ENCODE measurements at regions not wholly inside any gene's neighbourhood (a gene's known extent, or its start where the extent isn't known, plus 50 kb on each side); places are given as distances from the start of the nearest gene placed in this dataset.

GRCh38 chr2:64818664-64819060 lies 164.9 kb upstream of the SERTAD2 start:
- no peaks in the 10 kb centered on the region for H3K36me3 ChIP-seq (ENCODE audit: control insufficient read depth, insufficient read depth, low read length)
- H3K4me2 ChIP-seq (ENCODE audit: low read depth, low read length), result no peak overlapping the region
- H4K5ac ChIP-seq (ENCODE audit: low read depth, low read length), result no peak overlapping the region
- H3K14ac ChIP-seq (replicated peaks; ENCODE audit: low read depth, low read length), result no peak overlapping the region
- intact Hi-C loops (cut with micrococcal nuclease) (no loop called here), in situ Hi-C loops (cut with MboI; ENCODE audit: low sequenced_read_pairs) (no loop called here), dilution Hi-C loops (cut with HindIII; ENCODE audit: low sequenced_read_pairs, unreplicated experiment) (no loop called here)
- H3K4me1 ChIP-seq (ENCODE audit: control insufficient read depth, insufficient read depth, low read length), result no peaks in the 10 kb centered on the region
- no peak overlapping the region for H4K91ac ChIP-seq (ENCODE audit: insufficient read depth, low read depth, low read length)
- no peak for DNase-seq
- BruUV-seq (replicated peaks), result no TSS peak
- H3K4me3 ChIP-seq (ENCODE audit: insufficient read depth, low read depth, low read length), result no peak overlapping the region
- no peak overlapping the region for H3K18ac ChIP-seq (ENCODE audit: low read depth, low read length)
- no peak overlapping the region for H2AK5ac ChIP-seq (ENCODE audit: low read depth, low read length)
- no peak overlapping the region for H4K8ac ChIP-seq (ENCODE audit: low read depth in 2 of 2, low read length in 2 of 2)
- no CpG with 5 or more reads among the region's 4 CpGs for WGBS, 2 experiments (ENCODE audit: extremely low coverage in 2 of 2, insufficient read length in 1 of 2)
- no peak overlapping the region for H2BK5ac ChIP-seq (ENCODE audit: low read depth, low read length, poor library complexity, severe bottlenecking)
- no peaks in the 10 kb centered on the region for H3K9me1 ChIP-seq (ENCODE audit: insufficient read depth, low read length)
- no peak overlapping the region for H3K9ac ChIP-seq (ENCODE audit: low read depth, low read length)
- no peaks in the 10 kb centered on the region for H3K27me3 ChIP-seq (ENCODE audit: control insufficient read depth, insufficient read depth, low read length)
- H2BK20ac ChIP-seq (ENCODE audit: low read depth, low read length), result no peak overlapping the region
- no peak overlapping the region for H3K56ac ChIP-seq (ENCODE audit: extremely low read depth, insufficient read depth, low read length)
- CTCF ChIA-PET, result no interaction called here
- H3K9me3 ChIP-seq (ENCODE audit: control insufficient read depth, insufficient read depth, low read length), result no peaks in the 10 kb centered on the region
- no peak overlapping the region for H3K27ac ChIP-seq (ENCODE audit: insufficient read depth, low read length)
- POLR2A ChIA-PET (ENCODE audit: unreplicated experiment), result no interaction called here
- H4K20me1 ChIP-seq (ENCODE audit: insufficient read depth, low read length), result no peaks in the 10 kb centered on the region
- no peaks in the 10 kb centered on the region for H3K79me1 ChIP-seq (ENCODE audit: low read depth in 1 of 2, low read length in 2 of 2)
- no peak for ATAC-seq (ENCODE audit: low read depth)
- no peak for TF ChIP-seq MAFK (IDR thresholded peaks at IDR 0.05; ENCODE audit: low read depth, low read length)
- no peak for TF ChIP-seq ELK1 (IDR thresholded peaks at IDR 0.05; ENCODE audit: borderline replicate concordance, low read depth, low read length)
- H2AFZ ChIP-seq (replicated peaks; ENCODE audit: low read length, poor library complexity), result peak overlapping the region; percentile 36
- no peak overlapping the region for H3K23ac ChIP-seq (ENCODE audit: low read depth, low read length)
- H3K4ac ChIP-seq (ENCODE audit: low read depth, low read length), result no peak overlapping the region
- no peak overlapping the region for H2BK120ac ChIP-seq (ENCODE audit: low read depth, low read length)
- H2BK15ac ChIP-seq (ENCODE audit: low read depth, low read length), result no peak overlapping the region
- no peak overlapping the region for H2AK9ac ChIP-seq (replicated peaks; ENCODE audit: low read depth, low read length, poor library complexity)

Data from IMR-90 (cell line).